ENCODE measurements at regions not wholly inside any gene's neighbourhood (a gene's known extent, or its start where the extent isn't known, plus 50 kb on each side); places are given as distances from the start of the nearest gene placed in this dataset.

GRCh38 chr2:164023896-164024295 is 288.1 kb upstream of the FIGN start:
- no peak for TF ChIP-seq CTCF (IDR thresholded peaks at IDR 0.05)
- TF ChIP-seq POLR2A (IDR thresholded peaks at IDR 0.05) = no peak

Data from lower leg skin (tissue), 3 donors.